GM19438 (cell line): ENCODE measurements at regions not wholly inside any gene's neighbourhood (a gene's known extent, or its start where the extent isn't known, plus 50 kb on each side); places are given as distances from the start of the nearest gene placed in this dataset.

Source experiments
- ATAC-seq: cut with Tn5 transposase; IDR thresholded peaks from one replicate; pipeline ENCODE4 v1.9.1; 2021; ENCODE audit warnings: low read depth; ENCODE audit not compliant: unreplicated experiment

DNA sequence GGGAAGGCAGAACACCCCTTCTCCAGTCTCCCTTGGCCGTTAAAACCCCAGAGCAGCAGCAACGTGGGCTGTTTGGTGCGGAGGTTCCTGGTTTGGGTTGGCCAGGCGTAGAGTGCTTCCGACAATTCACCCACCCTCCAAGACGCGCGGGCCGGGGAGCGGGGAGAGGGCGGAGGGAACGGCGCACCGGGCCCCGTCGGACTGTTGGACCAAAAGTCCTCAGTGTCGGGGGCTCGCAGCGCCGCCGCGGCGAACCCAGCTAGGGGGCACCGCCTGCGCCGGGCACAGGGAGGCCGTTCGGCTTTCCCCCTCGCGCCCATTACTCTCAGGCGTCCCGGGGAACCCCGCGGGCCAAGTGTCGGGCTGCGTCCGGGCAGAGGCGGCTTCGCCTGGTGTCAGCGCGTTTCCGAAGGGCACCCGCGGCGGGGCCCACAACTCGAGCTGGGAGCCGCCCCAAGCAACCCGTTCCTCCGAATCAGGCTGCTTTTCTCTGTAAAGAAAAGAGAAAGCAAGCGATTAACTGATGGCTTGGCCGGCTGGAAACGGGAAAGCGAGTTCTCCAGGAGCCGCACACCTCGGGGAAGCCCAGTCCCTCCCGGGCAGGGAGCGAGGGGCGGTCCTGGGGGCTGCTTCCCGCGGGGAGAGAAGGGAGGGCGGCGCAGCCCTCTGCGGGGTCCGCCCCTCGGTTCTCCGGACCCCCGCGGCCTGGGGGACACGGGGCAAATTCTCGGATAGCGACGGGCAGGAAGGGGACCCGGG, 145.5 kb downstream of the ERCC6L2 start:
- no peak for ATAC-seq

DNA sequence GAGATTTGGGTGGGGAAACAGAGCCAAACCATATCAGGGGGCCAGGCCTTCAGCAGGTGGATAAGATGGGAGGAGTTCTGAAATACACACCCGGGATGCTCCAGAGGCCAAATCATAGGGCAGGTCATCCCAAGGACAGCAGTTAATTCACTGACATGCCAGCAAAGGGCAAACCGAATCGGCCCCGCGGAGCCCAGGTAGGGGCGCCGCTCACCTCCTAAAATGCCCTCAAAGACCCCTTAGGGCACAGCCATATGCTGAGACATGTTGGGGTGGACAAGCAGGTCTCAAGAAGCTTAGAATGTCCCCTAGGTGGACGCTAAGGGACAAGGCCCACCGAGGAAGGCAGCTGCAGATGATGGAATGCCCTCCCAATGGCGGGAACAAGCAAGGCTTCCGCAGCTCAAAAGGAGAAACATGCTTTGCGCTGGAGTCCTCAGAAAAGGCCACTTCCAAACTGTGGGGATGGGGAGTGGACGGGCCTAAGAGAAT, 144.9 kb downstream of the ERCC6L2 start:
- ATAC-seq: no peak
